GM18519 (cell line): ENCODE measurements at regions not wholly inside any gene's neighbourhood (a gene's known extent, or its start where the extent isn't known, plus 50 kb on each side); places are given as distances from the start of the nearest gene placed in this dataset.
"Not testable (repeated sequence)": the region's sequence is repeated elsewhere in the genome, so short reads cannot be mapped to it uniquely, and the experiment has no call there.

Experiments used
- ATAC-seq: cut with Tn5 transposase; IDR thresholded peaks from one replicate; pipeline ENCODE4 v1.9.1; 2021; ENCODE audit warnings: mild to moderate bottlenecking, moderate library complexity; ENCODE audit not compliant: unreplicated experiment, low FRiP score

DNA sequence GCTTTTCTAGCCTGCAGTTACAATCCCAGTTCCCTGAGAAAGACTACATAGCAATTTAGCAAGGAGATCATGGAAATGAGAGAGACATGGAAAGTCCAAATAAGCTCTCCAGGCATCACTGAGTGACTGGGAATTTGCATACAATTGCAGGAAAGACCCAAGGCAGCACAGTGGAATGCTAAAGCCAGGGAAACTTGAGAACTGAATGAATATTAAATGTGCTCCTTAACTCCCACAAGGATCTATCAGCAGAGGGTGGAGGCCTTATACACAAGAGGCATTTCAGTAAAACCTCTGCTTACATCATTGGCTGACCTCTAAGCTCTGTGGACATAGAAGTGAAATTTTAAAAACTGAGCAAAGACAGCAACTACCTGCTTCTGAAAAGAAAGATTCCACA is 355.6 kb upstream of the DAB2 start:
- ATAC-seq: no peak

DNA sequence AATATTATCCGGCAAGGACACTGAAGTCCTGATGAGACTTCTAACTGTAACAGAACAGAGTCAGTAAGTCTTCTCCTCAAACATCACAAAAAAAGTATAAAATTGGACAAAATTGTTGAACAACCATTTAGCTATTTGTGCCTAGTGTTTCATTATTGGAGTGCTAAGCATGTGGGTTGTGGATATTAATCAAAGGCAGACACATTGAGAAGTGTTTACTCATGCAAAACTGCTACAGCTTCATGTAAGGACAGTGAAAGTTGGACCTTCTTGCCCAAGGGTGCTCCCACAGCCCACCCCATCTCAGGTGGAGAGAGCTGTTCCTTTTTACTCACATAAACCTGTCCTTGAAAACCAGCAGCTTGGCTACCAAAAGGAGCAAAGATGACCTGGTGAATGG is 355.1 kb upstream of the DAB2 start:
- no peak for ATAC-seq

DNA sequence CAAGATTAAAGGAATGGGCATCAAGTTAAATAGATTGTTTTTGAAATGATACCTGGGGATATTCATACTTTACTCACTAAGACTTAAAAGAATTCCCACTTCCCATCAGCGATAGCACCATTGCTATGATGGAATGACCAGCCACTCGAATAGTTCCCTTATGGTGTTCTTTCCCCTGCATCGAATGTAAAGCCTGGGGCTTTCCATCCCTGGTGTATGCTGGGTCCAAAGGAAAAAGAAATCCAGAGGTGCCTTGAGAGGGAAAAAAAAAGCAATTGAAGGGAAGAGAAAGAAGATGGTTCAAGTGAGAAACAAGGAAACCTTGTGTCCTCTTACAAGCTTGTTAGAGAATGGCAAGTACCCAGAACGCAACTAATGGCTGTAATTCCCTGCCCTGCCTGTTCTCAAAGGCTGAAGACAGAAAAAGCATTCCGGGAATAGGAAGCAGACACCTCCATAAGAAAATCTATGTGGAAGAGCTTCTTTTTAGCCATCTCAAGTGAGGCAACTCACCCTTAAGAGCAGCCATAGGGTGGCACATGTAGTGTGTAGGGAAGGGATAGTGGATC is 351.1 kb upstream of the DAB2 start:
- ATAC-seq: no peak

DNA sequence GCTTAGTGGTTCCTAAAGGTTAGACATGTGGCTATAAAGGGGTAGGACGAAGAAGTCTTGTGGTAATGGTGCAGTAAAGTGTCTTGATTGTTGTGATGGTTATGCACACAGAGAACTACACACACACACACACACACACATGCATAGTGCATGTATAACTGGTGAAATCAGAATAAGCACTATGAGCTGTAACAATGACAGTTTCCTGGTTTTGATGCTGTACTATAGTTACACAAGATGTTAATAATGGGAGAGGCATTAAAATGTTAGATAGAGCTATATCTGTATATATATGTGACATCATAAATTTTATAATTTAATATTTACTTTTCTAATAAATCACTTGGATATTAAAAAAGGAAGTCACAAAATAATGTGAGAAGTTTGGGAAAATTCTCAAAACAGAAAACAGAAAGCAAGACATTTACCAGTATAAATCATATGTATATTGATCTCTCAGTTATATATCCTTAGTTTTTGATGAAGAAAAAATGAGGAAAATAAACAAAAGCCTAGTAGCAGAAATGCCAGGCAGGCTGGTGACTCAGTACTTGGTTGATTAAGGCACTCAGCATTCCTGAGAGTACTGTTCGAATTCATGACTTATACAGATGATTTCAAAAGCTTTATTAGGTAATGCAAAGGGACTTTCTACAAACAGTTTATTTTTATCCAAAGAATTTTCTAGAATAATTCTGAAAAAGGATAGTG is 350.5 kb upstream of the DAB2 start:
- ATAC-seq: no peak

DNA sequence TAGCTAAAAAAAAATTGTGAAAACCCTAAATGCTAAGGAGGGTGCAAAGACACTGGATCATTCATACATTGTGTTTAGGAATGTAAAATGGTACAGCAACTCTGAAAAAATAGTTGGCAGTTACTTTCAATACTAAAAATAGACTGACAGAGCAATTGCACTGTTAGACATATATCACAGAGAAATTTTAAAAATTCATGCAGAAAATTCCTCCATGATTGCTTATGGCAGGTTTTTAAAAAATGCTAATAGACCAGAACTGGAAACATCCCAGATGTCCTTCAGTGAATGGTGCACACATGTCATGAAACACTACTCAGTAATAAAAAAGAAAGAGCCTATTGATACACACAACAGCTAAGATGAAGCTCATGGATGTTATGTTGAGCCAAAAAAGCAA is 349.8 kb upstream of the DAB2 start:
- no peak for ATAC-seq

DNA sequence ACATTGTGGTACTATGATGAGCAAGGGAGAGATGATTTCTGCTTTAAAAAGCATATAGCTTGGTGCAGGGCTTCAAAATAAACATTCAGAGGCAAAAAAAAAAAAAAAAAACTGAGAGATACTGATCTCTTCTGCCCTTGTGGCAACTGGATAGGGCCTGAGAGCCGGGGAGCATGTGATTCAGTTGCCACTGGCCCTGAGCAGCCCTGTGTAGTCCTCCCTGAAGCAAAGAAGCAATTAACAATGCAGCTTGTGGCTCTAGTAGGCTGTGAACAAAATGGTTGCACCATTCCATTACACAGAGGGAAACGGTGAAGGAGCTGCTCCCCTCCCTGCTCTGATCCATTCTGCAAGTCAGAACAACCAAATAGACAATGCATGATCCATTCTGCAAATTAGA is 347.5 kb upstream of the DAB2 start:
- no peak for ATAC-seq

DNA sequence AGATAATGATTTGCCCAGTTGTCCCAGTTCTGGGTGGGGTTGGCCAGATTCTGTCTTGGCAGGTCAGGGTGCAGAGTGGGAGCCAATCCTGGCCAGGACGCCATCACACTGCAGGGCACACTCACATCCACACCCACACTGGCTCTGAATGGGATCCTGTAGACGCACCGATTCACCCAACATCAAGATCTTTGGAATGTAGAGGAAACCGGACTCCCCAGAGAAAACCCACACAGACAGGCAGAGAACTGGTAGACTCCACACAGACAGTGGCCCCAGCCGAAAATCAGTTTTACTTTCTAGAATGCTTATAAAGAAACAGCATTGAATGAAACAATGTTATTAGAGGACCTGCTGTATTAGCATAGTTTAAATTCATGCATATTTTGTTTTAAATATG is 343.1 kb upstream of the DAB2 start:
- ATAC-seq: no peak

DNA sequence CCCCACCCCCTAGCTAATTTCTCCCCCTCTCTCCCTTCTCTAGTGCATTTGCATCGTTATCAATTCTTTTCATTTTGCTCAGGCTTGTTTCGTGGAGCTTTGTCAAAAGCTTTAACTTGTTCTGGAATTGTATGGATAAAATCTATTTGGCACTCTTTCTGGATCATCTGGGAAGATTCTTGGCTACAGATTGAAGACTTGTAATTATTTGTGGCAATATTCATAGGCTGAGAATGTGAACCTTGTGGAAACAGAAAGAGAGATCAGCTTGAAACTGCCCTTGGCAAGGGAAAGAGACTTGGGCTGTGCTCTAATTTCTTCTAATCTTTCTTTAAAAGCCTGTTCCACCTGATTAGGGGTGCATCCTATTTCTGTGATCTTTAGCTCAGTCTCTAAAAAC is 340.6 kb upstream of the DAB2 start:
- no peak for ATAC-seq

DNA sequence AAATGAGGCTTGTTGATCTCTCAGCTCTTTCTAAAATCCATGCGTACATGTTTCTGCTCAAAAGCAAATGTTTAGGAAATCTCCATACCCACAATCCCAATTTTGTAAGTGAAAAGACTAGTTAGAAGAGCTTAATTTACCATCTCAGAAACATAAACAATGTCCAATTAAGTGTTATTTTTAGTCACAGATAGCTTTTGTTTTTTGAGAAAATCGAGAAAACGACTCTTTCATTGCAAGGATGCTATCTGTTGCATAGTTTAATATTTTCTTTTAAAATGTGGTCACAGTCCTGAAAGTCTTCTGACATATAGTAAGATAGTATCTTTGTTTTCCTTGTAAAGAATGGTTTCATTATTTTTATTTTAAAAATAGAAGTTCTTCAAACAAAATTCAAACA is 338.0 kb upstream of the DAB2 start:
- no peak for ATAC-seq

DNA sequence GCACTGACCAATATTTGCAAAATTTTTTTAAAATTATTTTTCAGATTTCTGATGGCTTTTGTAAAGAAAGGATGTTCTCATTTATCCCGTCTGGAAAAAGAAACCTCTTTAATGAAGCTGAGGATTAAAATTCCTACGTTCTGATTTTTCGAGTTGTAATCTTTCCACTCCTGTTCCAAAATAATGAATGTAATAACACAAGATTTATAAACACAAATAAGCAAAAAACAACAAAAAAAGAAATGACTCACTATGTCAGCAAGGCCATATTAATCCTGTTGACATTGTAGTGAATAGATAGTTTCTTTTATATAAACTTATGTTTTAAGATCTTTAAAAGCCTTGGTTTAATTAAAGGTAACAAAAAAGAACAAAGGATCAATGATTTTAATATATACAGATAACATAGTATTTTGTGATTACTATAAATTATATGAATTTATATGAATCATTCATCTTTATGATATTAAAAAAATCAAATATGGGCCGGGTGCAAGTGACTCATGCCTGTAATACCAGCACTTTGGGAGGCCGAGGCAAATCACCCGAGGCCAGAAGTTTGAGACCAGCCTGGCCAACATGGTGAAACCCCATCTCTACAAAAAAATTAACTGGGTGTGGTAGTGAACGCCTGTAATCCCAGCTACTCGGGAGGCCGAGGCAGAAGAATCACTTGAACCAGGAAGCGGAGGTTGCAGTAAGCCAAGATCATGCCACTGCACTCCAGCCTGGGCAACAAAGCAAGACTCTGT is 336.6 kb upstream of the DAB2 start:
- no peak for ATAC-seq

DNA sequence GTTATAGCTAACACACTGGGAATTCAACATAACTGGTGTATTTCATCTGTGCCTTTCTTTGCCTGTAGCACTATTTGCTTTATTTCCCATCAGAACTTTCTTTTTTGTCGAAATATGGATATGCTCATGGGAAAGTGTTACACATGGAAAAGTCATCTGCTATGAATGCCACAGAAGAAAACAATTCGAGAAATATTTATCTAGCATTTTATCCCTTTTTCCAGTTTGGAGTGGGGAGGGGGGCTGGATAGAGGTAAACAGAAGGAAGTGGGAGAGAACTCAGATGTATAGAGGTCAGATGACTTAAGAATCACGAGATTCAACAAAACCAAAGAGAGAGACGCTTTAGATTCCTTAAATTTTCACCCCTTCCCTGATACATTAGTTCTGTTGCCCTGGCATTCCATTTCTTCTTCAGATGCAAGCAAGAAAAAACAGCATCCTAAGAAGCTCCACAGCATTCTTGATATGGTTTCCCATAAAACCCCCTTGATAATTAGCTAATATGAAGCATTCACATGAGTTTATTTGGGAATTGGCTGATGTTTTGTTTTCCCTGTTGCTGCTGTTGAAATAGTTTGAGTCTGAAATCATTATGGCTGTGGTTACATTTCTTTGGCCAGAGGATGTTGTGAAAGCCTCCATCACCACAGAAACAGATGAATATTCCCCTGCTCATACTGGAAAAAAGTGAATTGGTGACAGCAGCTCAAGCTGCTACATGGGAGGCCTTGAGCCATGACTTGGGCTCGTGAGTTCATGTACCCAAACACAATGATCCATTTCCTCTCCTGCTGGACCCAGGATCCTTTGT is 335.8 kb upstream of the DAB2 start:
- no peak for ATAC-seq

DNA sequence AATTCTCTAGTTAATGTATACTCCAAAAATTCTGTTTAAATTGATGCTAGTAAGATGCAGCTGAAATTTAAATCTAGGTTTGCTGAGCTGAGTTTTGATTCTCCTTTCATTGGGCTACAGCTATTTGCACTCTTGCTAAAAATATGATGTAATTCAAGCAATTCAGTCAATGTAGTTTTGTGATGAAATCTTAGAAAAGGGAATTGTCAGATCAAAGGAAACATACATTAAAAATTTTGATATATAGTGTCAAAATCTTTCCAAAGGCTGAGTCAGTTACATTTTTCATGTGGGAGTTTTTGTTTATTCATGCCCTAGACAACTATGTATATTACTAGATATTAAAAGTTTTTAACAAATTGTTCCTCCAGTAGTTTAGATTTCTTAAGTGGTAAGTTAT is 334.9 kb upstream of the DAB2 start:
- no peak for ATAC-seq

DNA sequence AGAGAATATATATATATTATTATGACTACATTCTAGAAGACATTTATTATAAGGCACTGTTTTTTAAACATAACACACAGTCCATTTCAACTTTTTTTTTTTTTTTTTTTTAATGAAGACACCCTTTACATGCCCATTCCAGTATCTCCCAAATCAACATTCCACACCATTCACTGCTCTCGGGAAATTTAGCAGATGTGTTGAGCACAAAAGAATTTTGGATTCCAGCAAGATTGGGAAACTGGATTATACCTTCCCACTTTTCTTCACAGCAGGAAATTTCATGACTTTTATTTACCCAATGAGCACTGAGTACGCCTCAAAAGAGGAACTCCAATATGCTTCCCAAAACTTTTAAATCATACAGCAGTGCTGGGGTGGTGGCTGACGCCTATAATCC is 333.6 kb upstream of the DAB2 start:
- ATAC-seq: no peak

DNA sequence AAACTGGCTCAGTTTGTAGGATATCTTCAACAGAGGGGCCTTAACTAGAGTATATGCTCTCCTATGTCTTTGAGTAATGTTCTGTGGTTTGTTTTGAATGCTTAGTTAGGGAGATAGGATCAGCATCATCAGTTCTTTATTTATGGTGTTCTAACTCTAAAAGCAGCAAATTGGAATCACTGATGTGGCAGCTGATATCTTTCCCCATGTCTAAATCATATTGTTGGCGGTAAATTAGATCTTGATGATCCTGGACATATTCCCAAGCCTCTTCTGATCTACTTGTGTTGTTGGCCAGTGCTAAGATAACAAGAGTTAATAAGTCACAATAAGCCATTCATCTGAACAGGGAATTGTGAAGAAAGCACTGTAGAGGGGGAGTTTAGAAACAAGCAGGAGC is 332.4 kb upstream of the DAB2 start:
- ATAC-seq: no peak

DNA sequence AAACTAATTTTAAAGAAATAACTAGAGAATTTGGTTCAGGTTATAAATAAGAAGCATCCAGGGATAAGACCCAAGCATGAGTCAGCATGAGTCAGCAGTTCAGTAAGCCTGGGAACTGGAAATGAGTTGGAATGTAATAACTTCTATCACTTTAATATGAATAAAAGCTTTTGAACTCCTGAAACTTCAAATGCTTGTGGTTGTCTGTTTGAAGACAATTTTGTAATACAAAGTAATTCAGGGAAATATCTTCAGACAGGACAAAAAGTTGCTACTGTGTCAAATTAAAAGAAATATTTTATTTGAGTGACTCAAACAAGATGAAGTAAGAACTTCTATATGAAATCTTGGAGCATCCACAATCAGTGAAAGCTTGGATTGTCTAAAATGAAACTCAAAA is 331.2 kb upstream of the DAB2 start:
- no peak for ATAC-seq

DNA sequence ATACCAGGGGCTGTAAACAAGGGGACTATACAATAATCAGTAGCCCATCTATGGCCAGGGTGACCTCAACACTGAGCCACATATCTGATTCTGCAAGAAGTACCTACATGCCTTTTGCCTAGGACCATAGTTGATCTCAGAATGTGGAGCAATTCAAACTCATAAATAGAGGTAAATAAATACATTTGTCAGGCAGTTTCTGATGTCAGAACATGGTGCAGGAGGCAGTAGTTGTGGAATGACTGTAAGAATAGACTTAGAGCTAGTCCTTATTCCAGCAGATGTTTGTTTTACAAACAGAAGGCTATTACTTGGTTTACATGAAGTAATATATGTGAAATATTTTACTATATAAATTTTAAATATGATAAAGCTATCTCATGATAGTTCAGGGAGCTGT is 330.7 kb upstream of the DAB2 start:
- ATAC-seq: no peak

DNA sequence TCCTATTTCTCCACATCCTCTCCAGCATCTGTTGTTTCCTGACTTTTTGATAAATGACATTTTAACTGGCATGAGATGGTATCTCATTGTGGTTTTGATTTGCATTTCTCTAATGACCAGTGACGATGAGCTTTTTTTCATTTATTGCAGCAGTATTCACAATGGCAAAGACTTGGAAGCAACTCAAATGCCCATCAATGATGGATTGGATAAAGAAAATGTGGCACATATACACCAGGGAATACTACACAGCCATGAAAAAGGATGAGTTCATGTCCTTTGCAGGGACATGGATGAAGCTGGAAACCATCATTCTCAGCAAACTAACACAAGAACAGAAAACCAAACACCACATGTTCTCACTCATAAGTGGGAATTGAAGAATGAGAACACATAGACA is 329.0 kb upstream of the DAB2 start:
- ATAC-seq: not testable (repeated sequence)

DNA sequence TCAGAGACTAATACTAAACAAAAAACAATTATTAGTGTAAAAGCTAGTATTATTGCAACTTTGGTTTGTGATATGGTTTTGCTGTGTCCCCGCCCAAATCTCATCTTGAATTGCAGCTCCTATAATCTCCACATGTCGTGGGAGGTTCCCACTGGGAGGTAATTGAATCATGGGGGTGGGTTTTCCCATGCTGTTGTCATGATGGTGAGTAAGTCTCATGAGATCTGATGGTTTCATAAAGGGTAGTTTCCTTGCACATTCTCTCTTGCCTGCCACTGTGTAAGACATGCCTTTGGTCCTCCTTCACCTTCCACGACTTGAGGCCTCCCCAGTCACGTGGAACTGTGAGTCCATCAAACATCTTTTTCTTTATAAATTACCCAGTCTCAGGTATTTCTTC is 325.9 kb upstream of the DAB2 start:
- ATAC-seq: no peak

DNA sequence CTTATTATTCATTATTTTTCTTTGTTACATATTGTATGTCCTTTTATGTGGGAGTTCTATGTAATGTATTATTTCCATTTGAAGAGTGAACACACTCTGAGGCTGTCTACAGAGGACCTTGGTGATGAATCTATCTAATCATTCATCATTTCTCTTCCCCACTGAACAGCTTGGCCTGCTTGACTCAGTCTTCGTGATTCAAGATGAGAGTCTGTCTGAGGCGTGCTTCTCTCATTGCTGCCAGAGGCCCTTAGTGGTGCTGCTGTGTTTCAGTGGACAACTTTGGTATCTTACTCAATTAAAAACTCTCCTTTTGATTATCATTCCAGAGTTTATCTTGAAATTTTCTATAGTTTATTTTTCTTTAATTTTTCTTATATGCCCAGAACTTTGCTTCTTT is 318.1 kb upstream of the DAB2 start:
- ATAC-seq: no peak

DNA sequence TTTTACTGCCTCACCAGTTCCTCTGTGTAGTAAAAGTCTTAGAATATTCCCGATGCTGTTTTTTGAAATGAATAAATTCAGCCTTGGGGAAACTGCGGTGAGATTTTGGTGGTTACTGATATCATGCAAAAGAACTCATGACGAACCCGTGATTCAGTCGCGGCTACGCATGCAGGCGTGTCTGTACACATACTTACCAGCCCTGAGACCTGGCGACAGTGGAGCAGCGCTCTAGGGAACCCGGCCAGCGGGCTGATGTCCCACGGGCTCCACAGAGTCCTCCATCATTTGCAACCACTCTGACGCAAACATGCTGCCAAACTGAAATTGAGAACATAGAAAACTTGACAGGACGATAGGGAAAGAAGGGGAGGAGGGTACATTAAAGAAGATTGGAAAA is 315.6 kb upstream of the DAB2 start:
- ATAC-seq: no peak

DNA sequence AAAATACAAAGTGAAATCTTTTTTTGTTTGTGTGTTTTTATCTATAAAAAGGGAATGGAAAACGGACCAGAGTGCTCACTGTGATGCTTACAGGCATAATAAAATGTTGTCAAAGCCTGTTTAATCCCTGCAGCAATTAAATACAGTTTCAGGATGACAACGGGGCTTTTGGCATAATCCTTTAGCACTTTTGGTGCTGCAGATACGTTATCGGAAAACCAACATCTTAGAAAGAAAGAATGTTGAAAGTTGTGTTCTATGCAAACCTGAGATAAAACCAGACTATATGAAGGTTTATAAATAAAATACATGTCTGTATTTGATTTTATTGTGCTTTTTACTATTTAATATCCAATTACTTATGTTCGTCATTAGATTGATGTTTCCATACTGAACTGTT is 307.4 kb upstream of the DAB2 start:
- no peak for ATAC-seq
